Liver (tissue), 8 donors: ENCODE measurements at regions not wholly inside any gene's neighbourhood (a gene's known extent, or its start where the extent isn't known, plus 50 kb on each side); places are given as distances from the start of the nearest gene placed in this dataset.

Source experiments
- DNase-seq: peaks from one replicate; pipeline ENCODE4 v3.0.0-alpha.2; 2017; ENCODE audit warnings: low spot score
- H3K27ac ChIP-seq, 2 donors: one replicate each; pipeline ENCODE4 v1.7.0; 2013; ENCODE audit warnings: inconsistent platforms in 2 of 2, low read length in 2 of 2, control low read depth in 1 of 2, low read depth in 1 of 2, mild to moderate bottlenecking in 1 of 2
- H3K27me3 ChIP-seq, 4 donors: one replicate each; pipeline versions ENCODE4 v1.6.1 to v1.7.0; 2013; ENCODE audit warnings: low read length in 3 of 4, inconsistent platforms in 1 of 4, mild to moderate bottlenecking in 1 of 4, moderate library complexity in 1 of 4; ENCODE audit not compliant: control insufficient read depth in 4 of 4, insufficient read depth in 4 of 4
- H3K36me3 ChIP-seq, 4 donors: one replicate each; pipeline versions ENCODE4 v1.6.1 to v1.7.0; 2013; ENCODE audit warnings: low read length in 3 of 4, mild to moderate bottlenecking in 3 of 4, low read depth in 1 of 4, moderate library complexity in 1 of 4; ENCODE audit not compliant: control insufficient read depth in 4 of 4, insufficient read depth in 3 of 4
- H3K4me1 ChIP-seq, 4 donors: one replicate each; pipeline versions ENCODE4 v1.6.1 to v1.7.0; 2013; ENCODE audit warnings: low read length in 3 of 4, mild to moderate bottlenecking in 3 of 4, moderate library complexity in 1 of 4; ENCODE audit not compliant: control insufficient read depth in 4 of 4, insufficient read depth in 4 of 4
- H3K4me3 ChIP-seq, 3 donors: one replicate each; pipeline versions ENCODE4 v1.6.1 to v1.7.0; 2013; ENCODE audit warnings: low read length in 3 of 3, control low read depth in 1 of 3, low read depth in 1 of 3, mild to moderate bottlenecking in 1 of 3
- H3K9ac ChIP-seq, 2 donors: one replicate each; pipeline ENCODE4 v1.7.0; 2013; ENCODE audit warnings: low read length in 2 of 2, mild to moderate bottlenecking in 2 of 2, moderate library complexity in 2 of 2, control low read depth in 1 of 2, low read depth in 1 of 2
- H3K9me3 ChIP-seq, 4 donors: one replicate each; pipeline versions ENCODE4 v1.6.1 to v1.7.0; 2013; ENCODE audit warnings: low read length in 3 of 4; ENCODE audit not compliant: control insufficient read depth in 4 of 4
- ATF3 ChIP-seq: IDR thresholded peaks from 2 replicates; pipeline ENCODE4 v1.6.1; 2016; ENCODE audit warnings: antibody characterized with exemption
- CTCF ChIP-seq: fragments of 150-350 bp; IDR thresholded peaks from 2 replicates; pipeline ENCODE4 v1.5.1; 2017; ENCODE audit warnings: improper control_type of control experiment, low read depth, low read length; ENCODE audit not compliant: missing input control
- EGR1 ChIP-seq, 2 donors: IDR thresholded peaks; 2 replicates each; pipeline ENCODE4 v1.6.1; 2016 to 2018; ENCODE audit warnings: antibody characterized with exemption in 2 of 2, low read depth in 2 of 2
- FOXA1 ChIP-seq: IDR thresholded peaks from 2 replicates; pipeline ENCODE4 v1.6.1; 2016; ENCODE audit warnings: antibody characterized with exemption
- FOXA2 ChIP-seq: IDR thresholded peaks from 2 replicates; pipeline ENCODE4 v1.6.1; 2016; ENCODE audit warnings: antibody characterized with exemption
- GABPA ChIP-seq, 2 donors: IDR thresholded peaks in 1 of 2; conservative IDR thresholded peaks in 1 of 2; 2 replicates each; pipeline ENCODE4 v1.6.1; 2016; ENCODE audit warnings: antibody characterized with exemption in 2 of 2, mild to moderate bottlenecking in 1 of 2, moderate library complexity in 1 of 2
- HNF4A ChIP-seq, 2 donors: conservative IDR thresholded peaks; 2 replicates each; pipeline ENCODE4 v1.6.1; 2016; ENCODE audit warnings: antibody characterized with exemption in 2 of 2, mild to moderate bottlenecking in 2 of 2
- HNF4G ChIP-seq: IDR thresholded peaks from 2 replicates; pipeline ENCODE4 v1.6.1; 2016; ENCODE audit warnings: antibody characterized with exemption
- JUND ChIP-seq, 2 donors: IDR thresholded peaks; 2 replicates each; pipeline ENCODE4 v1.6.1; 2016; ENCODE audit warnings: antibody characterized with exemption in 2 of 2
- MAX ChIP-seq: IDR thresholded peaks from 2 replicates; pipeline ENCODE4 v1.6.1; 2016; ENCODE audit warnings: antibody characterized with exemption
- NR2F2 ChIP-seq: IDR thresholded peaks from 2 replicates; pipeline ENCODE4 v1.6.1; 2016; ENCODE audit warnings: antibody characterized with exemption
- RAD21 ChIP-seq, 2 donors: IDR thresholded peaks; 2 replicates each; pipeline ENCODE4 v1.6.1; 2016; ENCODE audit warnings: antibody characterized with exemption in 2 of 2, mild to moderate bottlenecking in 2 of 2
- RXRA ChIP-seq, 2 donors: IDR thresholded peaks; 2 replicates each; pipeline ENCODE4 v1.6.1; 2017 to 2018; ENCODE audit warnings: antibody characterized with exemption in 2 of 2, mild to moderate bottlenecking in 1 of 2
- SP1 ChIP-seq: IDR thresholded peaks from 2 replicates; pipeline ENCODE4 v1.6.1; 2018; ENCODE audit warnings: antibody characterized with exemption, mild to moderate bottlenecking
- TAF1 ChIP-seq: conservative IDR thresholded peaks from 2 replicates; pipeline ENCODE4 v1.6.1; 2016; ENCODE audit warnings: antibody characterized with exemption, mild to moderate bottlenecking
- YY1 ChIP-seq: IDR thresholded peaks from 2 replicates; pipeline ENCODE4 v1.6.1; 2016; ENCODE audit warnings: antibody characterized with exemption, mild to moderate bottlenecking
- whole genome bisulfite sequencing: extraction: QIAGEN DNeasy Blood & Tissue Kit; methylation state at CpG from one replicate; pipeline ENCODE4 v1.1.7; 2013; 5-methylcytosine and 5-hydroxymethylcytosine counted together
- TF ChIP-seq, protein P1 (sequence below): IDR thresholded peaks from 2 replicates; pipeline ENCODE4 v1.6.1; 2016; ENCODE audit warnings: antibody characterized with exemption, mild to moderate bottlenecking
- TF ChIP-seq, protein P2 (sequence below): IDR thresholded peaks from 2 replicates; pipeline ENCODE4 v1.6.1; 2016; ENCODE audit warnings: antibody characterized with exemption
- donor health status: healthy.
- donor health status: healthy.
- donor health status: healthy.
- donor health status: healthy.
- donor health status: healthy.

- TF ChIP-seq, protein P1, sequence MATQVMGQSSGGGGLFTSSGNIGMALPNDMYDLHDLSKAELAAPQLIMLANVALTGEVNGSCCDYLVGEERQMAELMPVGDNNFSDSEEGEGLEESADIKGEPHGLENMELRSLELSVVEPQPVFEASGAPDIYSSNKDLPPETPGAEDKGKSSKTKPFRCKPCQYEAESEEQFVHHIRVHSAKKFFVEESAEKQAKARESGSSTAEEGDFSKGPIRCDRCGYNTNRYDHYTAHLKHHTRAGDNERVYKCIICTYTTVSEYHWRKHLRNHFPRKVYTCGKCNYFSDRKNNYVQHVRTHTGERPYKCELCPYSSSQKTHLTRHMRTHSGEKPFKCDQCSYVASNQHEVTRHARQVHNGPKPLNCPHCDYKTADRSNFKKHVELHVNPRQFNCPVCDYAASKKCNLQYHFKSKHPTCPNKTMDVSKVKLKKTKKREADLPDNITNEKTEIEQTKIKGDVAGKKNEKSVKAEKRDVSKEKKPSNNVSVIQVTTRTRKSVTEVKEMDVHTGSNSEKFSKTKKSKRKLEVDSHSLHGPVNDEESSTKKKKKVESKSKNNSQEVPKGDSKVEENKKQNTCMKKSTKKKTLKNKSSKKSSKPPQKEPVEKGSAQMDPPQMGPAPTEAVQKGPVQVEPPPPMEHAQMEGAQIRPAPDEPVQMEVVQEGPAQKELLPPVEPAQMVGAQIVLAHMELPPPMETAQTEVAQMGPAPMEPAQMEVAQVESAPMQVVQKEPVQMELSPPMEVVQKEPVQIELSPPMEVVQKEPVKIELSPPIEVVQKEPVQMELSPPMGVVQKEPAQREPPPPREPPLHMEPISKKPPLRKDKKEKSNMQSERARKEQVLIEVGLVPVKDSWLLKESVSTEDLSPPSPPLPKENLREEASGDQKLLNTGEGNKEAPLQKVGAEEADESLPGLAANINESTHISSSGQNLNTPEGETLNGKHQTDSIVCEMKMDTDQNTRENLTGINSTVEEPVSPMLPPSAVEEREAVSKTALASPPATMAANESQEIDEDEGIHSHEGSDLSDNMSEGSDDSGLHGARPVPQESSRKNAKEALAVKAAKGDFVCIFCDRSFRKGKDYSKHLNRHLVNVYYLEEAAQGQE, result no peak
Observed at GRCh38 chr1:101440485-101440884, 203.7 kb downstream of the S1PR1 start (continued).

GRCh38 chr1:101444381-101444780 lies 207.6 kb downstream of the S1PR1 start:
- Histone ChIP-seq H3K27ac (no peak overlapping the region), H3K27me3 (no peaks in the 10 kb centered on the region), H3K36me3 (no peaks in the 10 kb centered on the region), H3K9ac (no peak overlapping the region), H3K4me3 (no peak overlapping the region), H3K4me1 (no peaks in the 10 kb centered on the region), H3K9me3 (no peaks in the 10 kb centered on the region)
- no peak for TF ChIP-seq ATF3
- TF ChIP-seq SP1, result no peak
- TF ChIP-seq, protein P1, result no peak
- TF ChIP-seq MAX, result no peak
- no peak for TF ChIP-seq RAD21 (IDR thresholded peaks at IDR 0.05)
- no peak for TF ChIP-seq JUND (IDR thresholded peaks at IDR 0.05)
- TF ChIP-seq HNF4G, result no peak
- TF ChIP-seq FOXA2, result no peak
- no peak for TF ChIP-seq HNF4A (conservative IDR thresholded peaks at IDR 0.05)
- no peak for TF ChIP-seq EGR1 (IDR thresholded peaks at IDR 0.05; ENCODE audit: low read depth in 2 of 2)
- TF ChIP-seq, protein P2, sequence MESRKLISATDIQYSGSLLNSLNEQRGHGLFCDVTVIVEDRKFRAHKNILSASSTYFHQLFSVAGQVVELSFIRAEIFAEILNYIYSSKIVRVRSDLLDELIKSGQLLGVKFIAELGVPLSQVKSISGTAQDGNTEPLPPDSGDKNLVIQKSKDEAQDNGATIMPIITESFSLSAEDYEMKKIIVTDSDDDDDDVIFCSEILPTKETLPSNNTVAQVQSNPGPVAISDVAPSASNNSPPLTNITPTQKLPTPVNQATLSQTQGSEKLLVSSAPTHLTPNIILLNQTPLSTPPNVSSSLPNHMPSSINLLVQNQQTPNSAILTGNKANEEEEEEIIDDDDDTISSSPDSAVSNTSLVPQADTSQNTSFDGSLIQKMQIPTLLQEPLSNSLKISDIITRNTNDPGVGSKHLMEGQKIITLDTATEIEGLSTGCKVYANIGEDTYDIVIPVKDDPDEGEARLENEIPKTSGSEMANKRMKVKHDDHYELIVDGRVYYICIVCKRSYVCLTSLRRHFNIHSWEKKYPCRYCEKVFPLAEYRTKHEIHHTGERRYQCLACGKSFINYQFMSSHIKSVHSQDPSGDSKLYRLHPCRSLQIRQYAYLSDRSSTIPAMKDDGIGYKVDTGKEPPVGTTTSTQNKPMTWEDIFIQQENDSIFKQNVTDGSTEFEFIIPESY, result no peak
- no peak for TF ChIP-seq RXRA (IDR thresholded peaks at IDR 0.05)
- no peak for TF ChIP-seq YY1
- TF ChIP-seq GABPA (IDR thresholded peaks at IDR 0.05 in 1 of 2, conservative IDR thresholded peaks at IDR 0.05 in 1 of 2), result no peak
- no peak for TF ChIP-seq FOXA1
- no peak for TF ChIP-seq NR2F2
- TF ChIP-seq TAF1, result no peak
- no peak for TF ChIP-seq CTCF
- no peak for DNase-seq
- WGBS, result 70% methylated on average over 3 of the region's 3 CpGs
